Breast epithelium (tissue), 3 donors: ENCODE measurements at regions not wholly inside any gene's neighbourhood (a gene's known extent, or its start where the extent isn't known, plus 50 kb on each side); places are given as distances from the start of the nearest gene placed in this dataset.

Source experiments
- CTCF ChIP-seq, 3 donors: fragments of 450-650 bp; IDR thresholded peaks; one replicate each; pipeline ENCODE4 v1.5.1; 2016 to 2017; ENCODE audit warnings: antibody characterized with exemption in 3 of 3, mild to moderate bottlenecking in 3 of 3, moderate library complexity in 3 of 3
- POLR2AphosphoS5 ChIP-seq, 3 donors: sonication (generic); formaldehyde crosslinking; IDR thresholded peaks; one replicate each; pipeline ENCODE4 v1.6.1; 2017; ENCODE audit warnings: antibody characterized with exemption in 3 of 3

DNA sequence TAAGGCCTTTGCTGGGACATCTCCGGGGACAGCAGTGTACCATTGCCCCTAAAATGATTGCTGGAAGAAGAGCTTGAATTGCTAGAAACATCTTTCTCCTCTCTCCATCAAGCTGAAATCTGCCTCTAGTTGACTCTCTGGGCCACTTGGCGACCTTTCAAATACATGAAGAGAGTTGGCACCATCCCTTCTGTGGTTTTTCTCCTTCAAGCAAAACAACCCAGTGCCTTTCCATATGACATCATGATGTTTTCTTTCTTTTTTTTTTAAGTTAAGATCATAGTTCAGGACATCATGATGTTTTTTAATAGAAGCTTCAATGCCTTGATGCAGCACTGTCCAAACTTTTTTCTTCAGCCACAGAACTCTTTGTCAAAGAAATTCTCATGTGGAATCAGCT is 144.0 kb upstream of the PTPRG start:
- TF ChIP-seq CTCF (IDR thresholded peaks at IDR 0.05) (no peak), POLR2AphosphoS5 (IDR thresholded peaks at IDR 0.05) (no peak)
